GM19324 (cell line): ENCODE measurements at regions not wholly inside any gene's neighbourhood (a gene's known extent, or its start where the extent isn't known, plus 50 kb on each side); places are given as distances from the start of the nearest gene placed in this dataset.

ENCODE experiments used
- ATAC-seq: cut with Tn5 transposase; IDR thresholded peaks from one replicate; pipeline ENCODE4 v1.9.1; 2021; ENCODE audit warnings: mild to moderate bottlenecking, moderate library complexity; ENCODE audit not compliant: unreplicated experiment, low FRiP score

DNA sequence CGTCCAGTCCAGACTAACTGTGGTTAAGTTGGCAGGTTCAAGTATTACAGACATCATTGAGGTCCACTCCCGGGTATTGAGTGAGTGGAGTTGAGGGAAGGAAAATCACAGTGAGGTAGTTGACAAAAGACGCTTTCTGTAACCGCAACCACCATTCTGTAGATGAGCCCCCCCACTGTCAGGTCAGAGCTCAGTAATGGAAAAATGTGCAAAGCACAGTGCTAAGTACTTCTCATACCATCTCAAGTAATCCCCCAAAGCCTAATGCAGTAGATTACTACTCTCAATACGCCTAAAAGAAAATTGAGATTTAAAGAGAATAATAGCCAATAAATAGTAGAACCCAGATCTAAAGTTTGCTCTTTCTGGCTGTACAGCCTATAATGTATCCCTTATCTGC, 522.8 kb downstream of the LMO4 start:
- no peak for ATAC-seq

DNA sequence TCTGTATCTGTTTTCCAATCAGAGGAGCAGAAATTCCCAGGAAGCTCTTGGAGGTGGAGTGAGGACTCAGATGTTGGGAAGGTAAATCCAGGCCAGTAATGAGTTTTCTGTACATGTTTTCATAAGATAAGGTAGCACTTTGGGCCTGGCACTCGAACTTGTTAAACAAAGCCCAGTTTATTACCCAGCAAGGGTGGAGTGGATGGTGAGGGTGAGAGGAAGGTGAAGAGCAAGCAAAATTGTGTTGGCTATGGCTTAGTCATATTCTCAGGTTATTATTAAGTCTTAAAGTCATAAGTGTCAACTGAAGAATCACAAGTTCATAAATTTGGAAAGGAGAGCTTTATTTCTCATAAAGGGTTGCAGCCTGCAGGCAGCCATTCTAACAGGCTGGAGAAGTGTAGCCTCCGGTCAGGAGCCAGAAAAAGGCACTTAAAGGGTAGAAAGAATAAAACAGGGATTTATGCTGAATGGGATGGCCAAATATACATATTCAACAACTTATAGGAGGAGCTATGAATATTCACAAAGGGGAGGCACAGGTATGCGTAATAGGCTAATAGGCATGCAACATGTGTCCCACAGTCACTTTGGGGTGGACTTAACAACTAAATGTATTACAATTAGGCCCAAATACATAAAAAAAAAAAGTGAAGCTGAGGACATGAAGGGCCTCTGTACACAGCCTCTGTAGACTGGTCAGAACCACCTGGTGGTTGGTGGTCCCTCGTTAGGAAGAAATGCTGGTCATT, 523.9 kb downstream of the LMO4 start:
- ATAC-seq = no peak

DNA sequence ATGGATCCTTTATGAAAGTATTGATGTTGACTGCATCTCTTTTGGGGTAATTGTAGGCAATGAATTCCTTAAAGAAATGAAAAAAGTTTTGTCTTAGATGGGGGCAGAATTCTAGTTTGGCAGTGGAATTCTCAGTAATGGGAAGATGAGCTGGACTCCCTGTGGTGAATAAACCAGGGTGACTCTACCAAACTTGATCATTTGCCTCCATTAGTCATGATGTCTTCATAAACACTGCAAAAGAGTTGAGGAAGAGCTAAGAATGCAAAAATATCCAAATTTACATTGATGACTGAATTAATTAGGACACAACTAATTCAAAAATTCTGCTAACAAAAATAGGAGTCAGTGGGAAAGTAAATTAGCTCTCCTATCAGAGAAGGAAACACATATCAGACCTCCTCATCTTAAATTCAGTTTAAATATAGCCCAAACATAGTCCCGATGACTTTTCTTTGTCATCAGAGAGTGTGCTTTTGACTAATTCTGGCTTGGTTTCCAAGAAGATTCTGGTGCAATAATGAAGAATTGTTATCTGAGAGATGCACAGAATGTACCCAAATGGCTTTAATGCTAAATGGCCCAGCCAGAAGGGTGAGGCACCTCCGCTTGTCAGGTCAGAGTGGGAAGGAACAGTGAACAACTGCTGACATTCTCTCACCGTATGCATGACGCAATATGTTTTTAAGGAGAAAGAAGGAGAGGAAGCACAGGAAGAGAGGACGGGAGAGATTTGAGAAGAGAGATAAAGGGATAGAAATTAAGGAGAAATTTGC, 525.1 kb downstream of the LMO4 start:
- ATAC-seq = no peak

DNA sequence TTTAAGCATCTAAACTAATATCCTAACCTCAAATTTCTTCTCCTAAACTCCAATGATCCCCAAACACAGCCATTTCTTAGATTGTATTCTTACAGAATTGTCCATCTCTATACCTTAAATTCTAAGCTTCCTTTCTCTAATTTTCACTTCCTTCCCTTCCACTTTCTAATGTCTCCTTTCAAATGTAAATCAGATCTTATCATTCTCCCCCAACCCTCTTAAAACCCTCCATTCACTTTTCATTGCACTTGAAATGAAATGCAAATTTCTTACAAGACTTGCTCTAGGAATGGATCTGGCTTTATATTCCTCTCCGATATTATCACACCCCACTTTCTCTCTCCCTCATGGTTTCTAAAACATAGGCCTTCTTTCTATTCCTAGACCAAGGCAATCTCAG, 534.6 kb downstream of the LMO4 start:
- ATAC-seq = no peak

DNA sequence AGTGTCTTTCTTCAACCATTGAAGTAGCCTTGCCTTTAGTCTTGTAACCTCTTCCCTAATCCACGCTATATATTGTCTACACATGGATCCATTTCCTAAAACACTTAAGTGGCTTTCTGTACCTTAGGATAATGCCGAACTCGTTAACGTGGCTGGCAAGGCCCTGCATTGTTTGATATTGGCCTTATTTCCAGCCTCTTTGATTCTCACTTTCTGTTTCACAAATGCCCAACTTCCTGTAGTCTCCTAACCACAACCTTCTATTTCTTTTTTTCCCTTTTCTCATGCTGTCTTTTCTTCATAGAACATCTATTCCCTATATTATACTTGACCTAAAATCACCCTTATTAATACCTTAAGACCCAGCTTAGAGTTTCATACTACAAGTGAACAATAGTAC, 536.0 kb downstream of the LMO4 start:
- peak; percentile 67 for ATAC-seq

DNA sequence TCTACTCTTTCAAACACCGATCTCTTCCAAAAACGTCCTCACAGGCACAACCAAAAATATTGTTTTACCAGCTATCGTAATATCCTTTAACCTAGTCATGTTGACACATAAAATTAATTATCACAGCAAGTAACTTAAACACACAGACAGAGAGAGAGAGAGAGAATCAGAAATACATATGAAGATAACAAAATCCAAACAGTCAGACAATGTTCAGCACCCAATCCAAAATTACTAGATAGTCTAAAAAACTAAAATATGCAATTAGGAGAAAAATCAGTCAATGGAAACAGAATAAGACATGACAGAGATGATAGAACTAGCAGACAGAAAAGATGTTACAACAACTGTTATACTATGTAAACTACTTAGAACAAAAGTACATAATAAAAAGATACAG, 537.7 kb downstream of the LMO4 start:
- ATAC-seq = no peak

DNA sequence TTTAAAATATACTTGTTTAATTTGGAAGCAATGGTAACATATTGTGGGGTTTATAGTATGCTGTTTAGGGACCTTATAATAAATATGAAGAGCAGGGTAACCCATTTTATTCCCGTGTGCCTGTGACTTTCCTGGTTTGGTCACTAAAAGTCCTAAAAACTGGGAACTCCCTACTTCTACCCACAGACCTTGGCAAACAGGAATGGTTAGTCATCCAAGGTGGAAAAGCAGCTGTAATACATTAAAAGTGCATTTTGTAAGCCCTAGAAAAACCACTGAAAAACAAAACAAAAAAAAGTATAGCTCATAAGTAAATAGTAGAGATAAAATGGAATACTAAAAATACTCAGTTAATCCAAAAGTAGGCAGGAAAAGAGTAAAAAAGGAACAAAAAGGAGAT, 538.9 kb downstream of the LMO4 start:
- no peak for ATAC-seq

DNA sequence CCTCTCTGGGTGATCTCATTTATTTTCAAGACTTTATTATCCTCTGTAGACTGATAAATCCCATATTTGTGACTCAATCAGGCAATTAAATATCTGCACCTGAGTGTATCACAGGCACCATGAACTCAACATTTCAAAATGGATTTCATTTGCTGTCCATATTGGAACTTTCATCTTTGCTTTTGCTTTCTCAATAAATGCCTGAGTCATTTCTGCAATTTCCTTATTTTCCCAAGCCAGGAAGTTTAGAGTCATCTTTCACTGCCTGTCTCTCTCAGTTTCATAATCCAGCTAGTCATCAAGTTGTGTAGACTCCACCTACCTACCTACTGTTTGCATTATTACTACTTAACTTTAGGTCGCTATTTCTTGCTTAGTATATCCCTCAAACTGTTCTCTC, 540.9 kb downstream of the LMO4 start:
- ATAC-seq = no peak

DNA sequence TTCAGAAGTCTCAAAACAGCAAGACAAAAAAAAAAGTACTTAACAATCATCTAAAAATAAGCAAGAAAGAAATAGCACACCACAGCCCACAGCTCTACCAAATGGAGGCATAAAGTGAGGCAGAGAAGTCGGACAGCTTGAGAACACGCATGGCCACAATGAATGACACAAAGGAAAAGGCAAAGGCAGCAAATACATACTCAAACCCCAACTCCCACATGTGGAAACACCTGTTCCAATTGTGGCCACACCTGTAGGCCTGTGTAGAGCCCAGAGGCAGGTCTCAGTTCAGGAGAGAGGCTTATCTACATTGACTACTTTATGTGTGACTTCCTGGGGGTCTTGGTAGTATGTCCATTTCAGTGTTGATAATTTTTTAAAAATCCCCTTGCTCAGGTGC, 543.5 kb downstream of the LMO4 start:
- peak; percentile 69 for ATAC-seq

DNA sequence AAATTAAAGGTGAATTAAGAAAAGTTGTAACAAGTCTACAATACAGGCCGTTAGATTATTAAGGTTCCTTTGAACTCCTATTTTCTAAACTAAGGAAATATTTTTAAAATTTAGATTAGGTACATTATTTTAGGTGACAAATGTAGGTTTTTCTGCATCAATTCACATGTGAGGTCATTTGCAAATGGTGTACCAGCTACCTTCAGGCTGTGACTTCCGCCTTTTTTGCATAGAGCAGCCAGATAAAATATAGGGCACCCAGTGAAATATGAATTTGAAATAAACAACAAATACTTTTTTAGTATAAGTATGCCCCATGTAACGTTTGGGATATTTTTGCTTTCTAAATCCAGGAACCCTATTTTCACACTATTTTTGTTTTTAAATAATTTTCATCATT, 544.0 kb downstream of the LMO4 start:
- no peak for ATAC-seq

DNA sequence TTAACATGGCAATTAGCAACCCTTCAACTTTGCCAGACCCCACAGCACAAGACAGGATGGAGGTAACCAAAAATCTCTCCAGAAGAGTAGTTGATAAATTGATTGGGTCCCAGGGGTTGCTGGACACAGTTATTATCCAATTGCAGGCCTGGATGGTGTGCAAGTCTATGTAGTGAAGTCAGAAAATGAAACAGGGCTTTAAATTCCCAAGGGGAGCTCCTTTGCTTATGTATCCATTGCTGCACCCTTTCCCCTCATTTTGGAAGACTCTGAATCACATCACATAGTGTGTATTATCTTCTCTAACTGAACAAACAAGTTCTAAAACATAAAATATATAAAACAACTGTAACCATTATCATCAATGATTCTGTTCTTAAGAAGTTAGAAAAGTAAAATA, 550.2 kb downstream of the LMO4 start:
- ATAC-seq = no peak

DNA sequence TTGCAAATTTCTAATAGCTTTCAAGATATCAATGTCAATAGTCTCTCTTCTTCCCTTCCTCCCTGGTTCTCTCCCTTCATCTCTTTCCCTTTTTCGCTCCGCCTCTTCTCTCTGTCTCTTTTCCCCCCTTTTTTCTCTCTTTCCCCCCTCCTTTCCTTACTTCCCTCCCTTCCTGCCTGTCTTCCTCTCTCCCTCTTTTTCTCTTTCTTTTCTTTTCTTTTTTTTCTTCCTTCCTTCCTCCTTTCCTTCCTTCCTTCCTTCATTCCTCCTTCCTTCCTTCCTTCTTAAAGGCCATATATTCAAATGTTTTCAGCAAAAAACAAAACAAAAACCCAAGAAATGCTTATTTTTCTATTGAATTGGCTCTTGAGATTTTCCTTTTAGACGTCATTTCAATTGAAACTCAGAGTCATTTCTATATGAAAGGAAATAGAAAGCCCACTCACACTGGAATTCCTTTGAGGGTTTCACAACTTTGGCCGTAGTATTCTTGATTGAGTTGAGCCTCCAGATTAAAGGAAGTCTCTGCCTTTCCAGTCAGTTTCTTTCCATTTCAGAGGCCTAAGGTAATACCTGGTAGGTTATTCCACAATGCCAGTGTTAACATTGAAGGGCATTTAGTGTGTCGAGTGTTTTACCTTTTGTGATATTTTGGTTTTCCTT, 551.5 kb downstream of the LMO4 start:
- ATAC-seq = no peak

DNA sequence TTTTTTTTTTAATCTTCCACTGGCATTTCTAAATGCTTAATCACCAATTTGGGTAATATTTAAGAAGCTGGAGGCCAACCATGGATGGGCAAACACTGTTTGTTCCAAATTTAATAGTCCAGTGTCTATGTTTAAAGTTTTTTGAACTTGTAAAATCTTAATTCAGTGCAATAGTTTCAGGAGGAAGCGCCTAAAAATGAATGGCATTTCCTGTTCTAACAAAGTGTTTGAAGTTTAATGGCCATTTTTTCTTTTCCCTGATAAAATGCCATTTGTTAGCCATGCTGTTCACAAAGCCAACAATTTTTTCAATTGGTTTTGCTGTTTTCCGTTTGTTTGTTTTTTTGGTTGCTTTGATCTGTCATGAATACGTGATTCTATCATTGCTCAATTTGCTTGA, 552.1 kb downstream of the LMO4 start:
- no peak for ATAC-seq

DNA sequence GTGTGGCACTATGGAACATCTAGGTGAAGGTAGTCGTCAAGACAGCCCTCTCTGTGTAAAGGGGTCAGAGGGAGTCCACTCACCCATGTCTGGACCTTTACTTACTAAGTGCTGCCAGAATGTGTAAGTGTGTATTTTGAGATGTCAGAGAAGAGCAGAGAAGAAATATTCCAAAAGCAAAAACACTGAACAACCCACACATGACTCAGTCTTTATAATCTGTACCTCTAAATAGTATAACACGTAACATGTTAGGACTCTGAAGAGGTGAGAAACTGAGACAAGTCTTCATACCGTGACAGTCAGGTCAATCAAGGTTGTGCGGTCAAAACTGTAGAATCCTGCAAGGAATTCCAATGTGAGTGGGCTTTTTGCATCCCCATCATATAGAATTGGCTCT, 555.2 kb downstream of the LMO4 start:
- ATAC-seq = no peak

DNA sequence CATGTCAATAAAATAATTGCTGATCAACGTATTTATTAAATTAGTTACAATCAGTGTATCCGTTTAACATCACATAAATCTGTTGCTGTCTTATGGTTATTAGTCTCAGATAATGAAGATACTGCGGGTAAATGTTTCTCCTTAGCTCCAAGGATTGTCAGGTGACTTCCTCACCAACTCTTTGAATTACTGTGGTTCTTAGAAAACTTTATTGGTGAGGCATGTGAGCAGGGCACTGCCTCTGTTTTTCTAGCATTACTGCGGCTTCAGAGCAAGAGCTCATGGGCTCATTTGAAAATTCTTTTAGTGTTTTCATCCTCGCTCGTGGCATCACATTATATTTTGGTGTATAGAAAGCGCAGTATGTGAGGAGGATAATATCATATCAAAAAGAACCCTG, 555.9 kb downstream of the LMO4 start:
- ATAC-seq = no peak

DNA sequence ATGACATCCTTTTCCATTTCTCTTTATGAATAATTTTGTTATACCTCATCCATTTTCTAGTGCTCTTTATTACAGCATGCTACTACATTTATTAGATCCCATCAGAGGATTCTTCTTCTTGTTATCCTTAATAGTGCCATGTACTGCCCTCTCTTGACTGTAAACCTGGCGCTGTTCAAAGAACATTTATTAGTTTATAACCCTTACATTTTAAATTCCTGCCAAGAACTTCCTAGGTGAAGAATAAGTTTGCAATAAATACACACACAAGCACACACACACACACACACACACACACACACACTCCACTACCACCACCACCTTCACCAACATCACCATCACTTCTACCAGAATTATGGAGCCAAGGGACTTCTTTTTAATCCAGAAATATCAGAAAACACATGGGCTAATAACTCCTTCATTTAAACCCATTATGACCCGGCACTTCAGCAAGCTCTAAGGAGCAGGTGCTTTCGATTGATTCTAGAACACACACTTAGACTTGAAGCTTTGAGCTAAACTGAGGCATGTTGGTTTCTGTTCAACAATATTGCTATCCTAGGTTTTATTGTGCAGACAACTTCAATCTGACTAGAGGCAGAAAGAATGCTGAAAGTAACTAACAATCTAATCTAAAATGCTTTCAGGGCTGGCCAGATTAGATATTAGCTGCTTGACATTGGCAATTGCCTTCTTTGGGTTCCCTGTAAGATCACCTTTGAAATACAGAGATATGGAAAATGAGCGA, 556.8 kb downstream of the LMO4 start:
- no peak for ATAC-seq

DNA sequence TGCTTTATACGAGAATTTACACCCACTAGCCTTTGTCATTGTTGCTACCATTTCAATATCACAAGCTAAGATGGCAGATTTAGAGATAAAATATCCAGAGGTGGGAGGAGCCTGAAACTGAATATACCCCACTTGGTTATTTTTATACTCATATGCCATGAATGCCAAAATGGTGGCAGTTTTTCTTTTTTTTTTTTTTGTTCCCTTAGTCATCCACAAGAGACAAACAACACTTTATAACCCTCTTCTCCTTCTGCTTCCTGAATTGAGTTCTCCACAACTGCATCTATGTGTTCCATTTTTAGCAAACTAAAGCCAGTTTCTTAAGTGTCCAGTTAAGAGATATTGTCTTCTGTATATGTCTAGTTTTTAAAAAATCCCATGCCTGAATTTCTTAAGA, 558.4 kb downstream of the LMO4 start:
- no peak for ATAC-seq

DNA sequence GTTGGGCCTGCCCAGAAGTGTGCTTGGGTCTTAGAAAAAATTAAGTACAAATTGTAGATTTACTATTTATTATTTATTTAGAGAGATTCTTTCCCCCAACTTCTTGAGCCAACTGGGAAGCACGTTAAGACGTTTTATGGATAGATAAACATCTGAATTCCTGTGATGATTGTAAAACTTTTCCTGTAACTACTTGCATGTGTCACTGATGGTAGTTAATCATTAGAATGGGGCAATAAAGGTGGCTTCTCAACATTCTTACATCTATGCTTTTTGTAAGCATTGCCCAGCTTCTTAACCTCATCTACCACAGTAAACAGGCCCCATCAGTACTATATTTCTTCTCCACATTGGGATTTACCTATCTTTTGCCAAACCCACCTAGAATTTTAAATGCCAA, 559.8 kb downstream of the LMO4 start:
- no peak for ATAC-seq

DNA sequence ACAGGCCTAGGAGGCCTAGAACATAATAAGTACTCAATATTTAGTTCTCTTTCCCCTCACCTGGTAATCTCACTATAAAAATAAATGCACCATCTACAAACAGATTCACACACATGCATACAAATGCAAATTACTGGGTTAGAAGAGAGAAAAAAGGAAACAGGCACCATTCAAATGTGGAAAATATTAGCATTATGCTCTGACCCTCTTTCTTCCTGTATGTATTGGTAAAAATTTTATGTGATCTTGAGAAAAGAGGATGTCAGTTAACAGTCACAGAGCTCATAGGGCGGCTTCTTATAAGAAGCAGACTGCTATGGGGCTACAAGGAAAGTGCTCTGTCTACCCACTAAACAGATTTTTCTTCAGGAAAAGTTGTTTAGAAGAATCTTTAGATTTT, 565.4 kb downstream of the LMO4 start:
- ATAC-seq = peak; percentile 63

DNA sequence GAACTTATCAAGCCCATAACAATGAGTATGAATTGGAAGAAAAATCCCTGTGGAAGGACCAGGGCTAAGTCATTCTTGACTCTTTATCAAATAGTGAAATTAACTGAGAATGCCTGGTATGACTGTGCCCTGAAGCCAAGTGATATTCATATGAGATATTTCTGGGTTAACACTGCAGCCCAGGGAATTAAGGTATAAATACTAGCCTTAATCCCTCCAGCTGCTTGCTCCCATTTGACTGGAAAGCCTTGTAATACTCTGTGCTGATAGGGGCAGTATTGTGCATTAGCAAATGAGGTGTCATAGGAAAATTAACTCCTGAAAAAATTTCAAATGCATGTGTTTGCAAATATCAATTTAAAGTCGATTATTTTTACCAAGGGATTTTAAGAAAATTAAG, 568.8 kb downstream of the LMO4 start:
- ATAC-seq = no peak

DNA sequence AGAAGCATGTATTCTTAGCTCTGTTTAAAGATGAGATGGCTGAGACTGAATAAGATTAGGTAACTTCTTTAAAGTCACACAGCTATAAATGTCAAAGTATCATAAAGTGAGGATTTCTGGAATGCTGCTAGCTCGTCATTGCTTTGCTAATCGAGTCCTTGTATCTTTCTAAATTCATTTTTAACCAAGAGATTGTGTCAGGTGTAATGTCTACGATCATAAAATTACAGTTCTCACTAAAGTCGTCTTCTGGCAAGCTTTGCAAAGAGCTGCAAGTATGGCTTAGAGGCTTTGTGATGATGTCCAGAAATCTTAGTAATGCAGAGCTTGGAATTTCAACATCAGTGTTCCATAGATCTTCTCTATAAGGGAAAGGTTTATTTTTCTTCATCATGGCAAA, 569.8 kb downstream of the LMO4 start:
- ATAC-seq = no peak
